Duodenal mucosa (tissue), 2 donors: ENCODE measurements at regions not wholly inside any gene's neighbourhood (a gene's known extent, or its start where the extent isn't known, plus 50 kb on each side); places are given as distances from the start of the nearest gene placed in this dataset.
"Not testable (repeated sequence)": the region's sequence is repeated elsewhere in the genome, so short reads cannot be mapped to it uniquely, and the experiment has no call there.

Experiments
- H3K27ac ChIP-seq: one replicate; pipeline ENCODE4 v1.7.0; 2013; ENCODE audit warnings: low read depth, low read length
- H3K27me3 ChIP-seq, 2 donors: one replicate each; pipeline ENCODE4 v1.7.0; 2013; ENCODE audit warnings: low read length in 2 of 2, control low read depth in 1 of 2; ENCODE audit not compliant: insufficient read depth in 2 of 2, control insufficient read depth in 1 of 2
- H3K36me3 ChIP-seq, 2 donors: one replicate each; pipeline ENCODE4 v1.7.0; 2013; ENCODE audit warnings: low read length in 2 of 2, control low read depth in 1 of 2; ENCODE audit not compliant: insufficient read depth in 2 of 2, control insufficient read depth in 1 of 2
- H3K4me1 ChIP-seq, 2 donors: one replicate each; pipeline ENCODE4 v1.7.0; 2013; ENCODE audit warnings: low read length in 2 of 2, control low read depth in 1 of 2; ENCODE audit not compliant: insufficient read depth in 2 of 2, control insufficient read depth in 1 of 2
- H3K4me3 ChIP-seq, 2 donors: one replicate each; pipeline ENCODE4 v1.7.0; 2013; ENCODE audit warnings: low read length in 2 of 2, low read depth in 1 of 2
- H3K9ac ChIP-seq, 2 donors: one replicate each; pipeline ENCODE4 v1.7.0; 2013; ENCODE audit warnings: low read length in 2 of 2, low read depth in 1 of 2
- H3K9me3 ChIP-seq, 2 donors: one replicate each; pipeline ENCODE4 v1.7.0; 2013; ENCODE audit warnings: low read length in 2 of 2, control low read depth in 1 of 2; ENCODE audit not compliant: control insufficient read depth in 1 of 2

DNA sequence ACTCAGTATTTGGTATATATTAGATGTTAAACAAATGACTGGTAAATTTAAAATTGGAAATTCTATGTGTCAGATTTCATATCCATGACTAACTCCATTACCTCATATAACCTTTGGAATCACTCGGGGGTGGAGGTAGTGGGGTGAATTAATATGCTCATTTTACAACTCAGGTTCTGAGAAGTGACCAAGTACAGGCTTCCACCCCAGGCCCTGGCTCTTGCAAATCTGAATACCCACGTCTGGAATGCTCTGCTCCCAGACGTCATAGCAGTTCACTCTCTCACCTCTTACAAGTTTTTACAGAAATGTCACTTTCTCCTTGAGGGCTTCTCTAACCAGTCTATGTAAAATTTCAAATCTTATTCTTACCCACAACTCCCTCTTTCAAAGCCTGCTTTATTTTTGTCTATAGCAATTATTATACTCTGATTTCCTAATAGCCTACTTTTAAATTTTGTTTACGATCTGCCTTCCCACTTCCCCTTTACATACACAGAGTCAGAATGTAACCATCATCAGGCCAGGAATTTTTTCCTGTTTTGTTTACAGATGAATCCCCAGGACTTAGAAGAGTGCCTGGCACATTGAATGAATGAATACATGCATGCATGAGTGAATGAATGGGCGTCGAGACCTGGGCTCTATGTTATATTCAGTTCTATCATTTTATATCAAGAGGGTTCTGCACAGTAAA, 134.1 kb upstream of the IFNE start:
- peaks cover 0 to 8% of the 10 kb centered on the region in 2 donors for H3K4me1 ChIP-seq
- no peak overlapping the region for H3K27ac ChIP-seq
- no peaks in the 10 kb centered on the region for H3K27me3 ChIP-seq
- no peaks in the 10 kb centered on the region for H3K36me3 ChIP-seq
- no peak overlapping the region for H3K4me3 ChIP-seq
- no peaks in the 10 kb centered on the region for H3K9me3 ChIP-seq
- H3K9ac ChIP-seq, result no peak overlapping the region

DNA sequence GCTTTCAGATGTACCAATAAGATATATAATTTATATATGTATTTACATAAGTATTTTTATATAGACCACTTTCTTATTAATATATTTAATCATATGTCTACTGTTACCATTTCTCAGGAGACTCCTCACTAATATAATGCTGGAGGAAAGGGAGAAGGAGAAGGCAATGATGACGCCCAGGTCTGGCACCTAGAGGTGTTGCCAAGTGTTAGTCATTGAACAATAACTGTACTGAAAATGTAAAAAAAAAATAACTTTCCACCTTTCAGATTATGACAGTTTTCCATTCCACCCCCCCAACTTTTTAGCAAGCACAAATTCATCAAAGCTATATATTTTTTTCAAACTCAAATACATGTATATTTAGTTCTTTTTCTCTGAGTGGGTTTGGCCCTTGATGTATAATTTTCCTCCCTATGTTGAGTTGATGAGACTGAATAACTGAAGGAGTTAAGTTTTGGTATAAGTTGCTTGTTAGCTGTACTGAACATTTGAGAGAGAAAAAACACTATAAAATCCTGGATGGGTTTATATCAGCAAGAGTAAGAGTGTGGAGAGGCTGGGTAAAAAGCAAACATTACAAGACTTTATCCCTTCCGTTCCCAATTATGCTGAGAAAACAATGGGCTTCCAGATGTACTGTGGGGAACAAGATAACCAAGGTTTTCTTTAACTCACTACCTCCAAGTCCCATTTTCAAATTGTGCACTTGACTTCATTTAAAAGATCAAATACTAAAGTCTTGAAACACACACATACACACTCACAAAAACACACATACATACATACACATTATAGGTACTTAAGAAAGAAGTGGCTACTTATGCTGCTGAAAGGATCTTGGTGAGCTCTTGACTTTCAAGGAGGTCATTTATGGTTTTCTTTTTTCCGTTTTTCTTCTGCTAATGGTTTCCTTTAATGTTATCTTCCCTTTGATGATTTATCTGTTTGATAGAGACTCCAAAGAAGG, 142.8 kb upstream of the IFNE start:
- Histone ChIP-seq H3K4me3 (no peak overlapping the region), H3K27ac (no peak overlapping the region), H3K27me3 (no peaks in the 10 kb centered on the region), H3K4me1 (no peaks in the 10 kb centered on the region), H3K9me3 (peaks cover 0 to 10% of the 10 kb centered on the region in 2 donors), H3K36me3 (no peaks in the 10 kb centered on the region), H3K9ac (no peak overlapping the region)

DNA sequence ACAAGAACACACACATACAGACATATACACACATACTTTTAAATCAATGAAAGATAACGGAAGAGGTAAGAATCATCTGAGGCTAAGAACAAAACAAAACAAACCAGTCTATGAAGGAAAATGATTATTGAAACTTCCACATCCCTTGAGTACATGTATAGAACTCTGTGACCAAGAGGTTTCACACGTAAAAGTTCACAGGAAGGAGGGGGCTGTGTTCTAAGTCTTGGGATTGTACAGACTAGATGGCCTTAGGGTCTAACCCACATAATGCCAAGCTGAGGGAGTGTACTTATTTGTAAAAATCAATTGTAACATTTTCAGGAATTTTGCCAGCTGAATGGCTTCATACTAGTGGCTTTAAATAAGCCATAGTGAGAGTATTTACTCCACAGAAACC, 144.4 kb upstream of the IFNE start:
- Histone ChIP-seq H3K9ac (no peak overlapping the region), H3K36me3 (no peaks in the 10 kb centered on the region), H3K27ac (no peak overlapping the region), H3K4me1 (no peaks in the 10 kb centered on the region), H3K4me3 (no peak overlapping the region), H3K27me3 (no peaks in the 10 kb centered on the region), H3K9me3 (peaks cover 0 to 10% of the 10 kb centered on the region in 2 donors)

DNA sequence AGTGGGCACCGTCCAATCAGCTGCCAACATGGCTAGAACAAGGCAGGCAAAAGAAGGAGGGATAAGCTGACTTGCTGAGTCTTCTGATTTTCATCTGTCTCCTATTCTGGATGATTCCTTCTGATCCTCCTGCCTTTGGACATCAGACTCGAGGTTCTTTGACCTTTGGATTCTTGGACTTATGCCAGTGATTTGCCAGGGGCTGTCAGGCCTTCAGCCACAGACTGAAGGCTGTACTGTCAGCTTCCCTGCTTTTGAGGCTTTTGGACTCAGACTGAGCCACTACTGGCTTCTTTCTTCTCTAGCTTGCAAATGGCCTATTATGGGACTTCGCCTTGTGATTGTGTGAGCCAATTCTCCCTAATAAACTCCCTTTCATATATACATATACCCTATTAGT, 146.8 kb upstream of the IFNE start:
- H3K27ac ChIP-seq, H3K36me3 ChIP-seq, H3K27me3 ChIP-seq, H3K4me1 ChIP-seq, H3K9ac ChIP-seq, H3K9me3 ChIP-seq, H3K4me3 ChIP-seq: not testable (repeated sequence)

DNA sequence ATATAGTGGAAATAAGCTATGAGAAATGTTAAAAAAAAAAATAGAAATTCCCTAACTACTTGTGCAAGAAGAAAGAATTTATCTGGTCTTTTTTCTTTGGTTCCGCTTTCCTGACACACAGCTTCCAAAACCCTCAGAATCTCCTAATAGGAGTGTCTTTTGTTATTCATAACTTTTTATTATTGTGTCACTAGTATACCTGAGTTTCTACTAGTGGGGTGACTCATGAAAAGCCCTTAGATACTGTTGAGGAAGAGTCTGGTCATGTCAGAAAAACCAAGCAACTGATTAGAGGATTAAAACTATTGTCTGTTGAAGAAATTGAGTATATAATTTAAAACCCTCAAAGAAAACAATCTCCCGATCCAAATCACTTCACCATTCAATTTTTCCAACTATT, 152.8 kb upstream of the IFNE start:
- H3K4me1 ChIP-seq, result no peaks in the 10 kb centered on the region
- no peak overlapping the region for H3K27ac ChIP-seq
- H3K9ac ChIP-seq, result no peak overlapping the region
- no peaks in the 10 kb centered on the region for H3K9me3 ChIP-seq
- no peaks in the 10 kb centered on the region for H3K36me3 ChIP-seq
- H3K4me3 ChIP-seq, result no peak overlapping the region
- no peaks in the 10 kb centered on the region for H3K27me3 ChIP-seq

DNA sequence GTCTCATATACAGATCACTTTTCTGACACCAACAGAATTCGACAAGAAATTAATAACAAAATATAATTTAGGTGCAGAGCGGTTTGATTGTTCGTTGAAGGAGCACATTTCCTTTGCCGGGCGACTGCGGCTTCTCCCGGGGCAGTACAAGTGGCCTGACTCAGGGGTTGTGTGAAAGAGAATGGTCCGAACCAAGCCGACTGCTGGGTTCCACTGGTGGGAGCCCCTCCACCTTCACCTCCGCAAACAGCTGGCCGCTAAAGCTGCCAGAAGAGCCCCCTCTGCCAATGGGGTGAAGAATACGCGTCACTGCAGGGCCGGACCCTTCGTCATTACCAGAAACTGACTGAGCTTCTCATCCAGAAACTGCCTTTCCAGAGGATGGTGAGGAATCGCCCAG, 156.0 kb upstream of the IFNE start:
- no peak overlapping the region for H3K9ac ChIP-seq
- H3K9me3 ChIP-seq, result no peaks in the 10 kb centered on the region
- no peak overlapping the region for H3K4me3 ChIP-seq
- no peak overlapping the region for H3K27ac ChIP-seq
- no peaks in the 10 kb centered on the region for H3K4me1 ChIP-seq
- H3K36me3 ChIP-seq, result no peaks in the 10 kb centered on the region
- H3K27me3 ChIP-seq, result no peaks in the 10 kb centered on the region

DNA sequence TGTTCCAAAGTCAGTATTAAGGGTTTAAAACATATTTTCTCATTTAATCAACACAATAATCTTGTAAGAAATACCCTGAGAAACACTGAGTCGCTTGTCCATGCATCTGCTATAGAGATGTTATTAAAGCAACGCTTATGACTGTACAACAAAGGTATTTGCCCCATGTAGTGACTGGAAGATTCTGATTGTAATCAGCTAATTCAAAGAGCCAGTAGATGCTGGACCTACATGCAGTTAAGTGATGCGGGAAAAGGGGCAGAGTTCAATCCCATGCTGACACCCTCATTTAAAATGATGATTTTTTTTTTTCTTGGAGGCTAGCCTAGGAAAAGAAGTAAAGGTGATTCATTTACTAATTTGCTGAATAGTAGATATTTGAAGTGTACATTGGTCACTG, 149.3 kb upstream of the MTAP start:
- Histone ChIP-seq H3K27ac (no peak overlapping the region), H3K36me3 (no peaks in the 10 kb centered on the region), H3K9me3 (no peaks in the 10 kb centered on the region), H3K4me3 (no peak overlapping the region), H3K27me3 (no peaks in the 10 kb centered on the region), H3K9ac (no peak overlapping the region), H3K4me1 (no peaks in the 10 kb centered on the region)

DNA sequence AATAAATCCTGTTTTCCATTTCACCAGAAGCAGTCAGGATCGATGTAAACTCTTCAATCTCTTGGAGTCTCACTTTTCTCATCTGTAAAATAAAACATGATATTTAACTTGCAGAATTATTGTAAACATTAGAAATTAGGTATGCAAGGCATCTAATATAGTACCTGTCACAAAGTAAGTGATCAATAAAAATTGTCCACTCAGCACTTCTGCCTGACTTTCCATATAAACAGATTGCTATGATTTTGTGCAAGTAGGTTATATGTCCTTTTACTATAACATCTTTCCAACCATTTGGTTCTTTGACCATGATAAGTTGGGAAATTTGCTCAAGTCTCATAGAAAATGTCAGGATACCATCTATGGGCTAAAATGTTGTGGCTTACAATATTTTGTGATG, 148.8 kb upstream of the MTAP start:
- H3K9ac ChIP-seq, result no peak overlapping the region
- H3K9me3 ChIP-seq, result no peaks in the 10 kb centered on the region
- H3K36me3 ChIP-seq, result no peaks in the 10 kb centered on the region
- H3K27me3 ChIP-seq, result no peaks in the 10 kb centered on the region
- H3K4me3 ChIP-seq, result no peak overlapping the region
- no peak overlapping the region for H3K27ac ChIP-seq
- no peaks in the 10 kb centered on the region for H3K4me1 ChIP-seq

DNA sequence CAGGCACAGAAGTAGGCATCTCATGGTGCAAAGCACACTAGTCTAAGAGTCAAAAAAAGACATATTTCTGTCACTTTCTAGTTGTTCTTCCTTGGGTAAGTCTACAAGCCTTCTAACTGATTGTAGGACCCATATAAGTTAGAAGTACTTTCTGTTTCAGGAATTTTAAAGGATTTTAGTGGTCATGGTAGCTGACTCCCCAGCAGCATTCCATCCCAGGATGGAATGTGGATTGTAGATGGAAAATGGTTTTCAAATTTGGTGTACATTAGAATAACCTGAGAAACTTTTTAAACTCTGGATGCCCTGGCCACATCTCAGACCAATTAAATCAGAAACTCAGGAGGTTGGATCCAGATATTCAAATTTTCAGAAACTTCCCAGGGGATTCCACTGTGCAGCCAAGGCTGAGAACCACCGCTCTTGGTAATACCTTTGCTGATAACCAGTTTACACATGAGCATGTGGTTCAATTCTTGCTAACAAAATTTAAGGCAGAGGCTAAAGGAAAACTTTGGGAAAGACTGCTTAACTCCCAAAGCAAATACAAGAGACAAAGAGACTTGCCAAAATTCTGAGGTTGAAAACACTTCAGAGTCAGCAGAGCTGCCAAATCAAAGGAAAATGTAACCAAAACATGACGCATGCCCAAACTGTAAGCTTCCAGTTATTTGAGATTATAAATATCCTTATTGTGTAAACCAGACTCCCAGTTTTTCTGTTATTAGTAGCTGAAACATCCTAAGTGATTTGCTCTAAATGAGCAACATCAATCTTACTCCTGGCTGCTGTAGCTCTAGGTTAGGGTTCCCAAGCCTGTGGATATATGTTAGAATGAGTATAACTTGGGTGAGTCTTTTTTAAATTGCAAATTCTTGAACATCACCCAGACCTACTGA, 145.4 kb upstream of the MTAP start:
- no peak overlapping the region for H3K4me3 ChIP-seq
- no peaks in the 10 kb centered on the region for H3K36me3 ChIP-seq
- no peaks in the 10 kb centered on the region for H3K4me1 ChIP-seq
- H3K9me3 ChIP-seq, result no peaks in the 10 kb centered on the region
- no peak overlapping the region for H3K9ac ChIP-seq
- no peaks in the 10 kb centered on the region for H3K27me3 ChIP-seq
- H3K27ac ChIP-seq, result no peak overlapping the region
